Left lung (tissue), 4 donors: ENCODE measurements at regions not wholly inside any gene's neighbourhood (a gene's known extent, or its start where the extent isn't known, plus 50 kb on each side); places are given as distances from the start of the nearest gene placed in this dataset.

Experiments
- ATAC-seq: fragments of 200-7000 bp; cut with Tn5 transposase; one replicate; pipeline ENCODE4 v1.9.1; 2020; ENCODE audit warnings: moderate library complexity
- DNase-seq, 4 donors: peaks; one replicate each; pipeline ENCODE4 v3.0.0-alpha.2; 2013 to 2020
- H3K27ac ChIP-seq, 2 donors: fragments of 200-600 bp; sonication (generic) in 1 of 2; one replicate each; pipeline versions ENCODE4 v1.5.0 to v1.8.0; 2020 to 2021
- H3K27me3 ChIP-seq, 2 donors: fragments of 200-600 bp; sonication (generic) in 1 of 2; one replicate each; pipeline versions ENCODE4 v1.5.0 to v1.8.0; 2020 to 2021
- H3K36me3 ChIP-seq, 2 donors: fragments of 200-600 bp; sonication (generic) in 1 of 2; one replicate each; pipeline versions ENCODE4 v1.5.0 to v1.8.0; 2020 to 2021
- H3K4me1 ChIP-seq, 2 donors: fragments of 200-600 bp; one replicate each; pipeline ENCODE4 v1.8.0; 2021
- H3K4me3 ChIP-seq, 2 donors: fragments of 200-600 bp; sonication (generic) in 1 of 2; one replicate each; pipeline versions ENCODE4 v1.5.0 to v1.8.0; 2020 to 2021; ENCODE audit warnings: mild to moderate bottlenecking in 1 of 2
- H3K9me3 ChIP-seq, 2 donors: fragments of 200-600 bp; sonication (generic) in 1 of 2; one replicate each; pipeline versions ENCODE4 v1.5.0 to v1.8.0; 2020 to 2021
- CTCF ChIP-seq, 2 donors: fragments of 200-600 bp; sonication (generic) in 1 of 2; IDR thresholded peaks; one replicate each; pipeline versions ENCODE4 v1.5.0 to v1.8.0; 2021; ENCODE audit warnings: antibody characterized with exemption in 2 of 2
- intact Hi-C, 2 donors: fragments of 100-400 bp; cut with DNase I; formaldehyde crosslinking; loops; one replicate each; pipeline versions ENCODE4 v1.11.2 to v1.14.2; 2022
- donor health status: DM: no; HTN: yes; CAD: no.
- donor health status: DM: no; HTN: no; CAD: no.

- Histone ChIP-seq H3K9me3 (no peaks in the 10 kb centered on the region), H3K27me3 (no peaks in the 10 kb centered on the region), H3K36me3 (no peaks in the 10 kb centered on the region), H3K4me1 (no peaks in the 10 kb centered on the region), H3K27ac (no peak overlapping the region), H3K4me3 (no peak overlapping the region)
- DNase-seq (peak in 2 of 4 donors; percentile 51 to 69), ATAC-seq (no peak)
- no peak for TF ChIP-seq CTCF (IDR thresholded peaks at IDR 0.05)
- intact Hi-C loops: no loop called here
Measured at GRCh38 chr21:16605597-16605996, 875.8 kb downstream of the USP25 start.

- no peaks in the 10 kb centered on the region for H3K36me3 ChIP-seq
- H3K9me3 ChIP-seq: no peaks in the 10 kb centered on the region
- H3K27ac ChIP-seq: no peak overlapping the region
- H3K4me3 ChIP-seq: no peak overlapping the region
- H3K4me1 ChIP-seq: no peaks in the 10 kb centered on the region
- DNase-seq (no peak), ATAC-seq (no peak)
- no peak for TF ChIP-seq CTCF (IDR thresholded peaks at IDR 0.05)
- intact Hi-C loops: no loop called here
- H3K27me3 ChIP-seq: no peaks in the 10 kb centered on the region
Measured at GRCh38 chr21:16606271-16606670, 876.5 kb downstream of the USP25 start.

- H3K27ac ChIP-seq: no peak overlapping the region
- no peaks in the 10 kb centered on the region for H3K4me1 ChIP-seq
- intact Hi-C loops: no loop called here
- H3K27me3 ChIP-seq: no peaks in the 10 kb centered on the region
- no peak overlapping the region for H3K4me3 ChIP-seq
- DNase-seq: no peak
- ATAC-seq: peak; percentile 18
- peaks cover 0 to under 1% of the 10 kb centered on the region in 2 donors for H3K9me3 ChIP-seq
- no peak for TF ChIP-seq CTCF (IDR thresholded peaks at IDR 0.05)
- no peaks in the 10 kb centered on the region for H3K36me3 ChIP-seq
Measured at GRCh38 chr21:16608209-16608830, 878.5 kb downstream of the USP25 start.

GRCh38 chr21:16619281-16619680 is 889.5 kb downstream of the USP25 start:
- no peak overlapping the region for H3K27ac ChIP-seq
- no peaks in the 10 kb centered on the region for H3K4me1 ChIP-seq
- H3K27me3 ChIP-seq: no peaks in the 10 kb centered on the region
- TF ChIP-seq CTCF (IDR thresholded peaks at IDR 0.05): no peak
- intact Hi-C loops: no loop called here
- ATAC-seq (no peak), DNase-seq (no peak)
- no peak overlapping the region for H3K4me3 ChIP-seq
- H3K9me3 ChIP-seq: peaks cover 0 to 4% of the 10 kb centered on the region in 2 donors
- H3K36me3 ChIP-seq: no peaks in the 10 kb centered on the region

- intact Hi-C loops: no loop called here
- Histone ChIP-seq H3K27me3 (no peaks in the 10 kb centered on the region), H3K36me3 (no peaks in the 10 kb centered on the region), H3K9me3 (peaks cover 0 to 3% of the 10 kb centered on the region in 2 donors), H3K27ac (no peak overlapping the region), H3K4me3 (no peak overlapping the region), H3K4me1 (no peaks in the 10 kb centered on the region)
- no peak for ATAC-seq
- no peak for DNase-seq
- TF ChIP-seq CTCF (IDR thresholded peaks at IDR 0.05): no peak
Measured at GRCh38 chr21:16620786-16621320, 891.1 kb downstream of the USP25 start.
